Right atrium auricular region (tissue), 2 donors: ENCODE measurements at regions not wholly inside any gene's neighbourhood (a gene's known extent, or its start where the extent isn't known, plus 50 kb on each side); places are given as distances from the start of the nearest gene placed in this dataset.

ENCODE experiments used
- DNase-seq: peaks from one replicate; pipeline ENCODE4 v3.0.0-alpha.2; 2019; ENCODE audit warnings: low spot score
- H3K27ac ChIP-seq, 2 donors: fragments of 200-600 bp; sonication (generic); 1 replicate in 1 of 2; 2 replicates in 1 of 2; pipeline ENCODE4 v1.5.1; 2016 to 2019
- H3K27me3 ChIP-seq, 2 donors: fragments of 200-600 bp; sonication (generic); one replicate each; pipeline versions ENCODE4 v1.5.1 to v1.6.0; 2017 to 2019
- H3K36me3 ChIP-seq: fragments of 200-600 bp; sonication (generic); one replicate; pipeline ENCODE4 v1.5.1; 2016
- H3K4me1 ChIP-seq, 2 donors: fragments of 200-600 bp; sonication (generic); one replicate each; pipeline versions ENCODE4 v1.5.1 to v1.6.0; 2017 to 2019
- H3K4me3 ChIP-seq, 2 donors: fragments of 200-600 bp; sonication (generic); 1 replicate in 1 of 2; 2 replicates in 1 of 2; pipeline ENCODE4 v1.5.1; 2017 to 2019; ENCODE audit warnings: mild to moderate bottlenecking in 1 of 2, moderate library complexity in 1 of 2
- H3K9me3 ChIP-seq, 2 donors: fragments of 200-600 bp; sonication (generic); one replicate each; pipeline ENCODE4 v1.5.1; 2019
- TF ChIP-seq, protein P1 (sequence below), 2 donors: fragments of 200-600 bp; sonication (generic); IDR thresholded peaks; one replicate each; pipeline ENCODE4 v1.5.1; 2019; ENCODE audit warnings: antibody characterized with exemption in 2 of 2

DNA sequence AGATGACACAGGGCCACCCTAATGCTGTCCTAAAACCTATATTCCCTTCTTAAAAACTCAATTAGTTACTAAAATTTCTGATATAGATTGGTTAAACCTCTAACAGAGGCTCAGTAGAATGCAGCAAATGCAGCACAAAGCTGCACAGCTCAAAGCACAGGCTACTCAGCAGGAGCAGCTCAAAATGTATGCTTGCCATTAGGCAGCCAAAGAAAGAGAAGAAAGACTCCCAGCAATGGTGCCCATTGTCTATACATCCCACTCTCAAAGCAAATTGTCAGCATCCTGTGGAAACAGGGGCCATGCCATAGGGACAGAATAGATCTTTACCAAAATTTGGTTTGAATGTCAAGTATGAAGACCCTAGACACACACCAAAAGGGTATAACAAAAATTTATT lies 73.5 kb downstream of the TFPI2 start:
- no peak for DNase-seq
- no peaks in the 10 kb centered on the region for H3K27me3 ChIP-seq
- H3K36me3 ChIP-seq, result no peaks in the 10 kb centered on the region
- no peak overlapping the region for H3K4me3 ChIP-seq
- TF ChIP-seq, protein P1, sequence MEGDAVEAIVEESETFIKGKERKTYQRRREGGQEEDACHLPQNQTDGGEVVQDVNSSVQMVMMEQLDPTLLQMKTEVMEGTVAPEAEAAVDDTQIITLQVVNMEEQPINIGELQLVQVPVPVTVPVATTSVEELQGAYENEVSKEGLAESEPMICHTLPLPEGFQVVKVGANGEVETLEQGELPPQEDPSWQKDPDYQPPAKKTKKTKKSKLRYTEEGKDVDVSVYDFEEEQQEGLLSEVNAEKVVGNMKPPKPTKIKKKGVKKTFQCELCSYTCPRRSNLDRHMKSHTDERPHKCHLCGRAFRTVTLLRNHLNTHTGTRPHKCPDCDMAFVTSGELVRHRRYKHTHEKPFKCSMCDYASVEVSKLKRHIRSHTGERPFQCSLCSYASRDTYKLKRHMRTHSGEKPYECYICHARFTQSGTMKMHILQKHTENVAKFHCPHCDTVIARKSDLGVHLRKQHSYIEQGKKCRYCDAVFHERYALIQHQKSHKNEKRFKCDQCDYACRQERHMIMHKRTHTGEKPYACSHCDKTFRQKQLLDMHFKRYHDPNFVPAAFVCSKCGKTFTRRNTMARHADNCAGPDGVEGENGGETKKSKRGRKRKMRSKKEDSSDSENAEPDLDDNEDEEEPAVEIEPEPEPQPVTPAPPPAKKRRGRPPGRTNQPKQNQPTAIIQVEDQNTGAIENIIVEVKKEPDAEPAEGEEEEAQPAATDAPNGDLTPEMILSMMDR (IDR thresholded peaks at IDR 0.05), result no peak
- H3K9me3 ChIP-seq, result no peaks in the 10 kb centered on the region
- H3K27ac ChIP-seq, result no peak overlapping the region
- H3K4me1 ChIP-seq, result no peaks in the 10 kb centered on the region

DNA sequence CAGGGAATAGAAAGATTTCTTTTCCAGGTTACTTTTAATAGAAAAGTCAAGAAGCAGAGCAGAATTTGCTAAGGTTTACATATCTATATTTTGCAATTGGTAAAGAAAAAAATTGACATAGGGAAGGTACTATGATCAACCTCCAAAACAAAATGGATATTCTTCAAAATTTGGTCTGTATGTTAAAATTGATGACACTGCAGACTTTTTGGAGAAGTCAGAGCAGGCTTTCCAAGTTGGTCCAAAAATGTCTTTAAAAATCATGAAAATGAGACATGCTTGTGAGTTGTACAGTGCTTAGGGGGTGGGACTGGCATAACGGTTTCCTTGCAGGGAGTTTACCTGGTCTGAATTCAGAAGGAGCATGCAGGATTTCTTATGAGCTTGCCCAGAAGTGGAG lies 77.0 kb downstream of the TFPI2 start:
- TF ChIP-seq, protein P1 (IDR thresholded peaks at IDR 0.05), result no peak
- DNase-seq, result no peak
- no peak overlapping the region for H3K4me3 ChIP-seq
- H3K27me3 ChIP-seq, result no peaks in the 10 kb centered on the region
- no peaks in the 10 kb centered on the region for H3K4me1 ChIP-seq
- H3K36me3 ChIP-seq, result no peaks in the 10 kb centered on the region
- no peak overlapping the region for H3K27ac ChIP-seq
- H3K9me3 ChIP-seq, result no peaks in the 10 kb centered on the region

DNA sequence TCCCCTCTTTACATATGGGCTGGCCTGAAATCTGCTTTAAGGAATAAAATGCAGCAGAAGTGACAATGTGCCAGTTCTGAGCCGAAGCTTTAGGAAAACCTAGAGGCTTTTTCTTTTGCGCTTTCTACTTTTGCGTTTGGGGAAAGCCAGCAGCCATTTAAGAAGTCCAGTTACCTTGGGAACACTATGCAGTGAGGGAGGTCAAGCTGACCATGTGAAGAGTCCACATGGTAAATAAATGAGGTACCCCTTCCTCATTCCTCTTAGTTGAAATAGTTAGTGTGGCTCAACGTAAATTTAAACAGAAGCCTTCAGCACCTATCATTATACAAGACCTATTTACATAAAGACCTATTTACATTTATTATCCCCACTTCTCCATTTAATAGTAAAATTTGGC lies 78.5 kb downstream of the TFPI2 start:
- no peaks in the 10 kb centered on the region for H3K4me1 ChIP-seq
- no peaks in the 10 kb centered on the region for H3K36me3 ChIP-seq
- TF ChIP-seq, protein P1 (IDR thresholded peaks at IDR 0.05), result no peak
- no peak overlapping the region for H3K27ac ChIP-seq
- DNase-seq, result no peak
- no peaks in the 10 kb centered on the region for H3K9me3 ChIP-seq
- H3K4me3 ChIP-seq, result no peak overlapping the region
- no peaks in the 10 kb centered on the region for H3K27me3 ChIP-seq

DNA sequence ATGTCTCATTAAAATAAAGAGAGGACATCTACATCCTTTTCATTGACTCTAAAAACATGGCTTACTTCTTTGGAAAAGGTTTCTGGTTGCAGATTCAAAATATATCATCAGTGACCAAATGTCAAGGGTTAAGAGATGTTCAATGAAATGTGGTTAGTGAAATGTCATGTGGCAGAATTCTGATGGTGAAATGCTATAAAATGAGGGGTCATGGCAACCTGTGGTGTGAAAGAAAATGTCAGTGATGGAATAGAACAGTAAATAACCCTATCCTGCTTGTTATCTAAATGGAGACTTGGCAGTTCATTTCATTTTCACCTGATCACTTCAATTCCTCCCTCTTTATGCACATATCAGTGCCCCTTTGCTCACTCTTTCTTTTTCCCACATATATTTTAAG lies 79.4 kb downstream of the TFPI2 start:
- TF ChIP-seq, protein P1 (IDR thresholded peaks at IDR 0.05), result no peak
- no peaks in the 10 kb centered on the region for H3K27me3 ChIP-seq
- no peaks in the 10 kb centered on the region for H3K4me1 ChIP-seq
- H3K36me3 ChIP-seq, result no peaks in the 10 kb centered on the region
- H3K27ac ChIP-seq, result no peak overlapping the region
- DNase-seq, result no peak
- no peaks in the 10 kb centered on the region for H3K9me3 ChIP-seq
- no peak overlapping the region for H3K4me3 ChIP-seq

DNA sequence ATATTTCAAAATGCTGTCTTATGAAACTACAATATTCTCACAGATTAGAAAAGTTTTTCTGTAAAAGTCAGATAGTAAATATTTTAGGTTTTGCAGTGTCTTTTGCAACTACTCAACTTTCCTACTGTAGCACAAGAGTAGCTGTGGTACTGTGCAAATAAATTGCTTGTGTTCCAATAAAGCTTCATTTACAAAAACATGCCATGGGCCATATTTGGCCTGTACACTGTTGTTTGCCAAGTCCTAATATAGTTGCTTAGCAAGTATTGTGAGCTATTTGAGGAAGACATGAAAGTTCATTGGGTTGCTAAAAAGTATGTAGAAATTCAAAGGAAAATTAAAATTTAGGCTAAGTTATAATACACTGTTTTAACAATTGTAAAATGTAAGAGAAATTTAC lies 80.0 kb downstream of the TFPI2 start:
- no peak for DNase-seq
- no peaks in the 10 kb centered on the region for H3K36me3 ChIP-seq
- H3K27ac ChIP-seq, result no peak overlapping the region
- no peaks in the 10 kb centered on the region for H3K9me3 ChIP-seq
- TF ChIP-seq, protein P1 (IDR thresholded peaks at IDR 0.05), result no peak
- H3K4me3 ChIP-seq, result no peak overlapping the region
- H3K4me1 ChIP-seq, result no peaks in the 10 kb centered on the region
- no peaks in the 10 kb centered on the region for H3K27me3 ChIP-seq

DNA sequence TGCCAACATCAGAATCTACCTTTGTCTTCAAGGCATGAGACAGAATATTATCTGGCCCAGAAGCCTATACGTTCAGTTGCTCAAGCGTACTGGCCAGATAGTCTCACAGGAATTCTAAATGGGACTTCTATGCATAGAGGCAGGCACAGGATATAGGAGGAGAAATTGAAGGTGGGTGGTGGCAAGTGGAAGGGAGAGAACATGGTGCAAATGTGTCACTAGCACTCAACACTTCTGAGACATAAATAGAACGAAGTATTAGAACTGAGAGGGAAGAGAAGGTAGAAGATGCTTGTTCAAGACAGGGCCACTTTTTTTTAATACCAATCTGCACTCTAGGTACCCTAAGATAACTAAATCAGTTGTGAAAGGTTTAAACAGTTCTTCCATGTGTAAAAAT lies 85.8 kb downstream of the TFPI2 start:
- Histone ChIP-seq H3K27ac (no peak overlapping the region), H3K27me3 (no peaks in the 10 kb centered on the region), H3K4me1 (no peaks in the 10 kb centered on the region), H3K9me3 (peaks cover 0 to 10% of the 10 kb centered on the region in 2 donors), H3K4me3 (no peak overlapping the region), H3K36me3 (no peaks in the 10 kb centered on the region)
- DNase-seq, result no peak
- TF ChIP-seq, protein P1 (IDR thresholded peaks at IDR 0.05), result no peak
